ENCODE measurements at regions not wholly inside any gene's neighbourhood (a gene's known extent, or its start where the extent isn't known, plus 50 kb on each side); places are given as distances from the start of the nearest gene placed in this dataset.

DNA sequence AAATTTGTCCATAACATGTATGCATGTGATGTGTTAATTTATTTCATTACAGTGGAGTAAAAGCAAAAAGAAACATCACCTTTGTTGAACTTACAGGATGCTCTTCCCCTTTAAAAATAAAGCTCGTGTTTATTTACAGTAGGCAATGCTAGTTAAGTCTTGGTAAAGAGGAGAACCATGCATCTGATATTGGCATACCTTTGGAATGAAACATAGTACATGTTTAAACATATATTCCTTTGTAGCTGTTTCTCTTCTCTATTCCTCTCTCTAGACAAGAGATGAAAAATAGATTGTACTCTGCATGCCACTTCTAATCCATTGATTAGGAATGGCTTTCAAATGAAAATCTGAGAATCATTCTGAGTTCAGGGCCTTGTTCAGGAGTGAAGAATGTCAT, 374.9 kb upstream of the CNTN4 start:
- TF ChIP-seq POLR2A (IDR thresholded peaks at IDR 0.05) (no peak), CTCF (IDR thresholded peaks at IDR 0.05) (no peak)

All from lower leg skin (tissue), 3 donors.